Muscle of leg (tissue), 3 donors: ENCODE measurements at regions not wholly inside any gene's neighbourhood (a gene's known extent, or its start where the extent isn't known, plus 50 kb on each side); places are given as distances from the start of the nearest gene placed in this dataset.
"Not testable (repeated sequence)": the region's sequence is repeated elsewhere in the genome, so short reads cannot be mapped to it uniquely, and the experiment has no call there.

Experiments used
- DNase-seq: peaks from one replicate; pipeline ENCODE4 v3.0.0; 2013
- H3K27ac ChIP-seq: one replicate; pipeline ENCODE4 v1.5.1; 2013; ENCODE audit warnings: mild to moderate bottlenecking, low read length, control low read depth
- H3K27me3 ChIP-seq: one replicate; pipeline ENCODE4 v1.6.1; 2013; ENCODE audit warnings: low read length; ENCODE audit not compliant: control insufficient read depth, insufficient read depth
- H3K36me3 ChIP-seq: one replicate; pipeline ENCODE4 v1.6.1; 2013; ENCODE audit warnings: low read length; ENCODE audit not compliant: control insufficient read depth, insufficient read depth
- H3K4me1 ChIP-seq: one replicate; pipeline ENCODE4 v1.6.1; 2013; ENCODE audit warnings: low read length; ENCODE audit not compliant: control insufficient read depth, insufficient read depth
- H3K4me3 ChIP-seq: one replicate; pipeline ENCODE4 v1.5.1; 2013; ENCODE audit warnings: low read length, control low read depth
- H3K9me3 ChIP-seq: replicated peaks from 2 replicates; pipeline ENCODE4 v1.6.1; 2013; ENCODE audit warnings: low read depth, low read length; ENCODE audit not compliant: control insufficient read depth
- WGBS: methylation state at CpG from one replicate; pipeline ENCODE4 v1.1.5; 2013; ENCODE audit warnings: missing lambda C conversion rate; ENCODE audit not compliant: insufficient coverage; 5-methylcytosine and 5-hydroxymethylcytosine counted together

DNA sequence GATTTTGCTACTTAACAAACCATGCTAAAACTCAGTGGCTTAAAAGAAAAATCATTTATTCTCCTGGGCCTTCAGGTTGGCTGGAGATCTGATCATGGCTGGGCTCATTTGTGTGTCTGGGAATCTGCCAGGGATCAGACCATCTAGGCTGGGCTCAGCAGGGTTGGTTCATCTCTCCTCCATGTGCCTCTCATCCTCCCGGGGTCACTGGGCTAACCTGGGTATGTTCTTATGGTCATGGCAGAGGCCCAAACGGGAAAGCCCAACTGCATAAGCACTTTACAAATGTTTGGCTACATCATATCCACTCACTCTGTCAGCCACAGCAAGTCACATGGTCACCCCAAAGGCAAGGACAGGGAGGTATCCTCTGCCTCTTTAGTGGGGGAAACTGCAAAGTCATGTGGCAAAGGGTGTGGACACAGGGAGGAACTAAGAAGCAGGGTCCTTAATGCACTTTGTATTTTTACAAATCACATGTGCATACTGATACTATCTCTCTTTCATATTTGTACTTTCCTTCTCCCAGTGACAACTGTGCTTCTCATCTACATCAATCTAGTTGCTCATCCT is 231.4 kb downstream of the BUB3 start:
- Histone ChIP-seq H3K27ac (no peak overlapping the region), H3K27me3 (no peaks in the 10 kb centered on the region), H3K4me3 (no peak overlapping the region), H3K4me1 (no peaks in the 10 kb centered on the region), H3K36me3 (no peaks in the 10 kb centered on the region), H3K9me3 (peaks cover 4% of the 10 kb centered on the region)
- 78% methylated on average over 1 of the region's 2 CpGs for WGBS
- DNase-seq: no peak

DNA sequence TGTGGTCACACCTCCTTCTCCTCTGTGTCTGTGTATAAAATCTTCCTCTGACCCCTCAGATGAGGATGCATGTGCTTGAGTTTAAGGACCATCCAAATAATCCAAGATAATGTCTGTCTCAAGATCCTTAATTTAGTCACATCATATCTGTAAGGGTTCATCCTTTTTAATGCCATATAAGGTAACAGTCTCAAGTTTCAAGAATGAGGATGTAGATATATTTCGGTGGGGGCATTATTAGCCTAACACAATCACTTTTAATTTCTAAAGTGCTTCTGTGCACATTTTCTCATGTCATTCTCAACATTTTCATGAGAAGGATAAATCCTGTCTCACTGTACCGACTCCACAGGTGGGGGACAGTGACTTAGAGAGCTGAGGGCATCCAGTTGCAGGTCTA is 235.3 kb downstream of the BUB3 start:
- DNase-seq: no peak
- H3K27ac ChIP-seq: no peak overlapping the region
- 100% methylated on average over 1 of the region's 2 CpGs for WGBS
- H3K4me3 ChIP-seq: no peak overlapping the region
- no peaks in the 10 kb centered on the region for H3K4me1 ChIP-seq
- H3K36me3 ChIP-seq: no peaks in the 10 kb centered on the region
- peaks cover 4% of the 10 kb centered on the region for H3K9me3 ChIP-seq
- no peaks in the 10 kb centered on the region for H3K27me3 ChIP-seq

DNA sequence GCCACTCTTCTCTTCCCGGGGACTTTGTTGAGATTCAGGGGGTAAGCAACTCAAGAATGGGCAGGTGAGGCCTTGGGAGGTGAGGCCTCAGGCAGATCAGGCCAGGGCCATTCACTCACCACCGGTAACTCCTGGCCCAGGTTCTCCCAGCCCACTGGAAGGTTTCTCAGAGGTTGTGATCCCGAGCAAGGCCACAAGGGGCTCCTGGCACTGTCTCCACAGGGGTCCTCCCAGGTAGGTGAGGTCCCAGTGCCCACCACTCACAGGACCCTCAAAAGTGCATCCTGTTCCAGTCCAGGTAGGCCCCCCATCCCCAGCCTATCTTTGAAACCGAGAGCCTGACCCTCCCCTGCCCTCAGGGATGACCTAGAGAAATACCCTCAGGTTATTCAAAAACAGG is 236.1 kb downstream of the BUB3 start:
- no peak overlapping the region for H3K27ac ChIP-seq
- H3K27me3 ChIP-seq: no peaks in the 10 kb centered on the region
- H3K4me1 ChIP-seq: no peaks in the 10 kb centered on the region
- peaks cover 4% of the 10 kb centered on the region for H3K9me3 ChIP-seq
- no peak for DNase-seq
- 88% methylated on average over 3 of the region's 4 CpGs for WGBS
- H3K4me3 ChIP-seq: no peak overlapping the region
- H3K36me3 ChIP-seq: no peaks in the 10 kb centered on the region

DNA sequence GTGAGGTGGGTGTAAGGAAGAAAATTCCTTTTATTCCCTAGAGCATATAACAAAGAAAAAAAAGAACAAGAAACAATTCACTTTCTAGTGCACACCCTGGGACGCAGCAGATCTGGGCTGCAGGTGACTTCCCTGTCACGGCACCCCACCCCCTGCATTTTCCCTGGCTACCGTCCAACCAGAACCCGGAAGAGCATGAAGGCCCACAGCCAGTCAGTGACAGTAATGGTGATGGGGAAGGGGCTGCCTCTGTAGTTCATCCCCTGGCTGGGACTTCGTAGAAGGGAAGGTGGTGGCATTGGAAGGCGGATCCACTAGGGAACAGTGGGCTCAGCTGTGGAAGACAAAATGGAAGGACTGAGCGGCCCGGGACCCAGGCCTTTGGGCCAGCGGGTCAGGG is 236.7 kb downstream of the BUB3 start:
- DNase-seq: no peak
- Histone ChIP-seq H3K27me3 (no peaks in the 10 kb centered on the region), H3K27ac (no peak overlapping the region), H3K4me1 (no peaks in the 10 kb centered on the region), H3K4me3 (no peak overlapping the region), H3K9me3 (no peaks in the 10 kb centered on the region), H3K36me3 (no peaks in the 10 kb centered on the region)
- 89% methylated on average over 5 of the region's 9 CpGs for WGBS

DNA sequence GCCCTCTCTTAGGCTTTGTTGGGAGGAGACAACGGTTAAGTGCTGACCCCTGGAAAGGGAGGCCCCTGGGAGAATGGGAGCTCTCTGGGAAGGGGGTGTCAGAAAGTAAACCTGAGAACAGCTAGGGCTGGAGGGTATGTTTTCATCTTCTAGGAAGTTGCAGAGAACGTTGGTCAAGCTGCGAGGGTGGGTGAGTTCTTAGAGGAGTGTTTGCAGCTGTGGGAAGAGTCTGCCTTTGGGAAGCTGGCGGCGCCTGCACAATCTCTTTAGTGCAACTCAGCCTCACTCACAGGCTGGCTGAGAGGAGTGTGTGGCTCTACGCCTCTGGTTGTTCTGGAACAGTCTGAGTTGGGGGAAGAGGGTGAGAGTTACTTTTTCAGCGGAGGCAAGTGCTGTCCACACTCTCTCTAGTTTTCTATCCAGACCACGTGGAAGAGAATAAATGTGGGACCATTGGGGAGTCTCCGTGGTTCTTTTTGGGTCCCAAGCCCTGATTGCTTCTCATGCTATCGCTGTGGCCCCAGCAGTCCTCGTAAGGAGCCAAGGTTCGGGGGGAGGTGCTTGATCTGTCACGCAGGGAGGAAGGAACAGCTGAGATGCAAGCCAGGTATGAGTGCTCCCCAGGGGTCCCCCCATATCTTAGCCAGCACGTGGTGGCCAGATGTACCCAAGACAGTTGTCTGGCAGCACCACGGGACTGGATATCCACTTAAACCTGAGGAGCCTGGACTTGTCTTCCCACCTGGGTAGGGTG is 237.2 kb downstream of the BUB3 start:
- Histone ChIP-seq H3K4me3 (no peak overlapping the region), H3K27me3 (no peaks in the 10 kb centered on the region), H3K9me3 (no peaks in the 10 kb centered on the region), H3K27ac (no peak overlapping the region), H3K36me3 (no peaks in the 10 kb centered on the region), H3K4me1 (no peaks in the 10 kb centered on the region)
- peak; percentile 7 for DNase-seq
- WGBS: 47% methylated on average over 8 of the region's 15 CpGs

DNA sequence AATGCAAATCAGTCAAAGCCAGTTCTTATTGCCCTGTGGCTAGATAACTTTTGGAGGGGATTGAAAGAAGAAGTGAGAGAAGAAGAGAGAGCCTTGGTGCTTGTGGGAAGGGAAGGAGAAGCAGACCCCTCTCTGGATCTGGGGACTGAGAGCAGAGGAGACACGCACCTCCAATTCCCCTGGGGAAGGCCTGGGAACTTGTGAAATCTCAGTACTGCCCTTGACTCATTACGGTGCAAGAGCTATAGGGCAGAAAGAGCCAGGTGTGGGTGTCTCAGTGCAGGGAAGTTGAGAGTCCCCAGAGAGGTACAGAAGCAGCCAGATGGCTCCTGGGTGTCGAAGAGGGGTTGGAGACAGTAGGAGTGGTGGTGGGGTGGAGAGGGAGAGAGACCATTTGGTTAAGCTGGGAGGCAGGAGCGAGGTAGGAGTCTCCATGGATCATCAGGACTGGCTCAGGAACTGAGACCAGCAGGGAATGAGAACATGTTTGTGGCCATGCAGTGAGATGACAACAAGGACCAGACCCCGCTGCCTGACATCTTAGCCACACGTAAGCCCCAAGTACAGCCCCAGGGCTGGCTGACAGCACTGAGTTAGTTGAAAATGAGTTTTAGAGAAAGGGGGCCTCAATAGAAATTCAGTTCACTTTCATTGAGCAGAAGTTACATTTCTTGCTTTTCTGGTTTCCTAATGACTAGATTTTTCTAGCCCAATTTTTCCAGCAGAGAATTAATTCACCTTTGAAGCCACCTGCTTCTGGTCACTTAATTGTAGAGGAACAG is 238.2 kb downstream of the BUB3 start:
- WGBS: 57% methylated on average over 4 of the region's 6 CpGs
- H3K27ac ChIP-seq: no peak overlapping the region
- no peaks in the 10 kb centered on the region for H3K9me3 ChIP-seq
- no peaks in the 10 kb centered on the region for H3K27me3 ChIP-seq
- no peak overlapping the region for H3K4me3 ChIP-seq
- DNase-seq: no peak
- H3K36me3 ChIP-seq: no peaks in the 10 kb centered on the region
- H3K4me1 ChIP-seq: no peaks in the 10 kb centered on the region

DNA sequence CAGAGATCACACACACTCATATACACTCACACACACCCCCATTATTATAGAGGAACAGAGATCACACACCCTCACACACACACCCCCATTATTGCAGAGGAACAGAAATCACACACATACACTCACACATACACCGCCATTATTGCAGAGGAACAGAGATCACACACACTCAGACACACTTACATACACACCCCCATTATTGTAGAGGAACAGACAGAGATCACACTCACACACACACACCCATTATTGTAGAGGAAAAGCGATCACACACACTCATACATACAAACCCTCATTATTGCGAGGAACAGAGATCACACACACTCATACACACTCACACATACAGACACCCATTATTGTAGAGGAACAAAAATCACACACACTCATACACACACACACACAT is 239.0 kb downstream of the BUB3 start:
- H3K27ac ChIP-seq: no peak overlapping the region
- DNase-seq: no peak
- H3K4me1 ChIP-seq: no peaks in the 10 kb centered on the region
- H3K27me3 ChIP-seq: no peaks in the 10 kb centered on the region
- H3K36me3 ChIP-seq: no peaks in the 10 kb centered on the region
- no peak overlapping the region for H3K4me3 ChIP-seq
- WGBS: no CpG with 5 or more reads among the region's 3 CpGs
- H3K9me3 ChIP-seq: no peaks in the 10 kb centered on the region

DNA sequence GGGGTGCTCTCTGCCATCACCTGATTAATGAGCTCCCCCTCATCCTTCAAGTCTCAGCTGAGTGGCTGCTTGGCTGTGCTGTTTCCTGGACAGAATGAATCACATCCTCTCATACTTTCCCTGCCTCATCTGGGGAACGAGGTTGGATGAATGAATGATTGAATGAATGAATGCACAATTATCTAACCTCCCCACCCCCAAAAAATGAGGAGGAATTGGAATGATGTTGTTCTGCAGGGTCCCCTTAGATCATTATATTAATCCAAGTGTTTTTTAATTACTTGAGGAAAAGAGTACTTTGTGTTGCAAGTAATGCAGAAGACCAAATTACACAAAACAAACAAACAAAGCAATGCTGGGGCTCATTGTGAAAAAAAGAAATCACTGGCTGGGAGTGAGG is 240.2 kb downstream of the BUB3 start:
- Histone ChIP-seq H3K27ac (no peak overlapping the region), H3K4me3 (no peak overlapping the region), H3K9me3 (no peaks in the 10 kb centered on the region), H3K36me3 (no peaks in the 10 kb centered on the region), H3K4me1 (no peaks in the 10 kb centered on the region), H3K27me3 (no peaks in the 10 kb centered on the region)
- WGBS: no CpG with 5 or more reads among the region's 1 CpG
- DNase-seq: no peak

DNA sequence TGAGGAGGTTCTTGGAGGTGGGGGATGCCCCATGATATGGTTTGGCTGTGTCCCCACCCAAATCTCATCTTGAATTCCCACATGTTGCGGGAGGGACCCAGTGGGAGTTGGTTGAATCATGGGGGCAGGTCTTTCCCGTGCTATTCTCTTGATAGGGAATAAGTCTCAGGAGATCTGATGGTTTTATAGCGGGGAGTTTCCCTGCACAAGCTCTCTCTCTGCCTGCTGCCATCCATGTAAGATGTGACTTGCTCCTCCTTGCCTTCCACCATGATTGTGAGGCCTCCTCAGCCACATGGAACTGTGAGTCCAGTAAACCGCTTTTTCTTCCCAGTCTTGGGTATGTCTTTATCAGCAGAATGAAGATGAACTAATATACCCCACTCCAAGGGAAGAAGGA is 241.0 kb downstream of the BUB3 start:
- H3K4me1 ChIP-seq, H3K27me3 ChIP-seq, H3K36me3 ChIP-seq, H3K27ac ChIP-seq, H3K9me3 ChIP-seq, DNase-seq, H3K4me3 ChIP-seq: not testable (repeated sequence)
- no CpG with 5 or more reads among the region's 4 CpGs for WGBS

DNA sequence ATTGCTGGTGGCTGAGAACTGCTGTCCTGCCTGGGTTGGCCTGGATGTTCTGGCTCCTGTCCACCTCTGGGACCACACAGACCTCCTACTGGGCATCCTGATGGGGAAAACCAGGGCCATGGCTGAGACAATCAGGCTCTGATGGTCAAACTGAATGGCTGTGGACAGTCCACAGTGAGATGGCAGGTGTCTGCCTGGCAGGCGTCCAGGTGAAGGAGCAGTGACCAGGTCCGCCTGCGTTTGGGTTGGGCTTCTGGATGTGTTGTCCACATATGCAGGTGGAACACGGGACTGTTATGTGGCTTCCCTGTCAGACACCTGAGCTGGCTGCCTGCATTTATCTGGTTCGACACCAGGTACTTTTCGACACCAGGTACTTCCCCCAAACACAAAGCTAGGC is 241.7 kb downstream of the BUB3 start:
- Histone ChIP-seq H3K9me3 (no peaks in the 10 kb centered on the region), H3K4me3 (no peak overlapping the region), H3K27me3 (no peaks in the 10 kb centered on the region), H3K4me1 (no peaks in the 10 kb centered on the region), H3K27ac (no peak overlapping the region), H3K36me3 (no peaks in the 10 kb centered on the region)
- no peak for DNase-seq
- 93% methylated on average over 3 of the region's 6 CpGs for WGBS
